ENCODE measurements at regions not wholly inside any gene's neighbourhood (a gene's known extent, or its start where the extent isn't known, plus 50 kb on each side); places are given as distances from the start of the nearest gene placed in this dataset.

- peak overlapping the region; percentile 43 for H3K27ac ChIP-seq (ENCODE audit: low read depth, low read length)
Measured at GRCh38 chr3:194267744-194268653, 83.1 kb downstream of the CPN2 start.

GRCh38 chr3:194268654-194269512 lies 82.2 kb downstream of the CPN2 start:
- no peaks in the 10 kb centered on the region for H3K27me3 ChIP-seq (ENCODE audit: control insufficient read depth, insufficient read depth, low read length)
- H3K36me3 ChIP-seq (ENCODE audit: control insufficient read depth, insufficient read depth, low read length): no peaks in the 10 kb centered on the region
- H3K27ac ChIP-seq (ENCODE audit: low read depth, low read length): peak overlapping the region; percentile 90
- H3K9ac ChIP-seq (ENCODE audit: low read length): no peak overlapping the region
- peaks cover 43% of the 10 kb centered on the region for H3K4me1 ChIP-seq (ENCODE audit: control insufficient read depth, insufficient read depth, low read length)
- peak overlapping the region; percentile 17 for H3K4me3 ChIP-seq (ENCODE audit: low read length)

More at GRCh38 chr3:194267744-194268653, 83.1 kb downstream of the CPN2 start:
- Histone ChIP-seq H3K4me1 (ENCODE audit: control insufficient read depth, insufficient read depth, low read length) (peaks cover 40% of the 10 kb centered on the region), H3K27me3 (ENCODE audit: control insufficient read depth, insufficient read depth, low read length) (no peaks in the 10 kb centered on the region), H3K9ac (ENCODE audit: low read length) (no peak overlapping the region), H3K4me3 (ENCODE audit: low read length) (no peak overlapping the region), H3K36me3 (ENCODE audit: control insufficient read depth, insufficient read depth, low read length) (no peaks in the 10 kb centered on the region)

- no peaks in the 10 kb centered on the region for H3K36me3 ChIP-seq (ENCODE audit: control insufficient read depth, insufficient read depth, low read length)
- peaks cover 43% of the 10 kb centered on the region for H3K4me1 ChIP-seq (ENCODE audit: control insufficient read depth, insufficient read depth, low read length)
- H3K27me3 ChIP-seq (ENCODE audit: control insufficient read depth, insufficient read depth, low read length): no peaks in the 10 kb centered on the region
- H3K4me3 ChIP-seq (ENCODE audit: low read length): peak overlapping the region; percentile 17
- peak overlapping the region; percentile 90 for H3K27ac ChIP-seq (ENCODE audit: low read depth, low read length)
- H3K9ac ChIP-seq (ENCODE audit: low read length): peak overlapping the region; percentile 36
Measured at GRCh38 chr3:194269610-194270145, 81.5 kb downstream of the CPN2 start.

GRCh38 chr3:194270627-194271459 lies 80.3 kb downstream of the CPN2 start:
- Histone ChIP-seq H3K4me3 (ENCODE audit: low read length) (no peak overlapping the region), H3K9ac (ENCODE audit: low read length) (no peak overlapping the region), H3K27me3 (ENCODE audit: control insufficient read depth, insufficient read depth, low read length) (no peaks in the 10 kb centered on the region), H3K36me3 (ENCODE audit: control insufficient read depth, insufficient read depth, low read length) (no peaks in the 10 kb centered on the region), H3K27ac (ENCODE audit: low read depth, low read length) (peak overlapping the region; percentile 90), H3K4me1 (ENCODE audit: control insufficient read depth, insufficient read depth, low read length) (peaks cover 41% of the 10 kb centered on the region)

GRCh38 chr3:194271460-194272035 lies 79.6 kb downstream of the CPN2 start:
- H3K27ac ChIP-seq (ENCODE audit: low read depth, low read length): peak overlapping the region; percentile 90
- no peaks in the 10 kb centered on the region for H3K36me3 ChIP-seq (ENCODE audit: control insufficient read depth, insufficient read depth, low read length)
- no peak overlapping the region for H3K4me3 ChIP-seq (ENCODE audit: low read length)
- no peak overlapping the region for H3K9ac ChIP-seq (ENCODE audit: low read length)
- H3K4me1 ChIP-seq (ENCODE audit: control insufficient read depth, insufficient read depth, low read length): peaks cover 35% of the 10 kb centered on the region
- H3K27me3 ChIP-seq (ENCODE audit: control insufficient read depth, insufficient read depth, low read length): no peaks in the 10 kb centered on the region

GRCh38 chr3:194272221-194272620 lies 78.9 kb downstream of the CPN2 start:
- H3K27ac ChIP-seq (ENCODE audit: low read depth, low read length): peak overlapping the region; percentile 90
- no peaks in the 10 kb centered on the region for H3K36me3 ChIP-seq (ENCODE audit: control insufficient read depth, insufficient read depth, low read length)
- no peak overlapping the region for H3K4me3 ChIP-seq (ENCODE audit: low read length)
- H3K27me3 ChIP-seq (ENCODE audit: control insufficient read depth, insufficient read depth, low read length): no peaks in the 10 kb centered on the region
- H3K9ac ChIP-seq (ENCODE audit: low read length): no peak overlapping the region
- H3K4me1 ChIP-seq (ENCODE audit: control insufficient read depth, insufficient read depth, low read length): peaks cover 35% of the 10 kb centered on the region

- Histone ChIP-seq H3K36me3 (ENCODE audit: control insufficient read depth, insufficient read depth, low read length) (no peaks in the 10 kb centered on the region), H3K4me1 (ENCODE audit: control insufficient read depth, insufficient read depth, low read length) (peaks cover 39% of the 10 kb centered on the region), H3K4me3 (ENCODE audit: low read length) (no peak overlapping the region), H3K9ac (ENCODE audit: low read length) (no peak overlapping the region), H3K27ac (ENCODE audit: low read depth, low read length) (peak overlapping the region; percentile 90), H3K27me3 (ENCODE audit: control insufficient read depth, insufficient read depth, low read length) (no peaks in the 10 kb centered on the region)
Measured at GRCh38 chr3:194272861-194273742, 78.0 kb downstream of the CPN2 start.

- no peaks in the 10 kb centered on the region for H3K27me3 ChIP-seq (ENCODE audit: control insufficient read depth, insufficient read depth, low read length)
- no peak overlapping the region for H3K27ac ChIP-seq (ENCODE audit: low read depth, low read length)
- H3K9ac ChIP-seq (ENCODE audit: low read length): no peak overlapping the region
- peaks cover 46% of the 10 kb centered on the region for H3K4me1 ChIP-seq (ENCODE audit: control insufficient read depth, insufficient read depth, low read length)
- H3K4me3 ChIP-seq (ENCODE audit: low read length): no peak overlapping the region
- H3K36me3 ChIP-seq (ENCODE audit: control insufficient read depth, insufficient read depth, low read length): no peaks in the 10 kb centered on the region
Measured at GRCh38 chr3:194273743-194274310, 77.3 kb downstream of the CPN2 start.

GRCh38 chr3:194274424-194275085 lies 76.6 kb downstream of the CPN2 start:
- H3K4me3 ChIP-seq (ENCODE audit: low read length): no peak overlapping the region
- no peaks in the 10 kb centered on the region for H3K36me3 ChIP-seq (ENCODE audit: control insufficient read depth, insufficient read depth, low read length)
- no peak overlapping the region for H3K9ac ChIP-seq (ENCODE audit: low read length)
- peak overlapping the region; percentile 51 for H3K27ac ChIP-seq (ENCODE audit: low read depth, low read length)
- peaks cover 50% of the 10 kb centered on the region for H3K4me1 ChIP-seq (ENCODE audit: control insufficient read depth, insufficient read depth, low read length)
- no peaks in the 10 kb centered on the region for H3K27me3 ChIP-seq (ENCODE audit: control insufficient read depth, insufficient read depth, low read length)

- H3K9ac ChIP-seq (ENCODE audit: low read length): no peak overlapping the region
- H3K27ac ChIP-seq (ENCODE audit: low read depth, low read length): peak overlapping the region; percentile 51
- no peaks in the 10 kb centered on the region for H3K36me3 ChIP-seq (ENCODE audit: control insufficient read depth, insufficient read depth, low read length)
- peaks cover 45% of the 10 kb centered on the region for H3K4me1 ChIP-seq (ENCODE audit: control insufficient read depth, insufficient read depth, low read length)
- H3K27me3 ChIP-seq (ENCODE audit: control insufficient read depth, insufficient read depth, low read length): no peaks in the 10 kb centered on the region
- no peak overlapping the region for H3K4me3 ChIP-seq (ENCODE audit: low read length)
Measured at GRCh38 chr3:194275291-194275690, 75.8 kb downstream of the CPN2 start.

All from rectal smooth muscle tissue (tissue), 1 donor.